ENCODE measurements at regions not wholly inside any gene's neighbourhood (a gene's known extent, or its start where the extent isn't known, plus 50 kb on each side); places are given as distances from the start of the nearest gene placed in this dataset.

DNA sequence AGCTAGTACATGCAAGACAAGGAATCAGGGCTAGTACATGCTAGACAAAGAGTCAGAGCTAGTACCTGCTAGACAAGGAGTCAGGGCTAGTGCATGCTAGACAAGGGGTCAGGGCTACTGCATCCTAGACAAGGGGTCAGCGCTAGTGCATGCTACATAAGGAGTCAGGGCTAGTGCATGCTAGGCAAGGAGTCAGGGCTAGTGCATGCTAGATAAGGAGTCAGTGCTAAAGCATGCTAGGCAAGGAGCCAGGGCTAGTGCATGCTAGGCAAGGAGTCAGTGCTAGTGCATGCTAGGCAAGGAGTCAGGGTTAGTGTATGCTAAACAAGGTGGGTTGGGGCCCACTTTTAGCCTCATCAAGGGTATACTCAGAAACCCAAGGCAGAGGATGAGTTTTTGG, 90.1 kb upstream of the FAM136A start:
- Mint-ChIP-seq H3K9me3 (ENCODE audit: unreplicated experiment) (peaks cover 2% of the 10 kb centered on the region), H3K27ac (ENCODE audit: unreplicated experiment) (no peak overlapping the region), H3K36me3 (ENCODE audit: low read depth, unreplicated experiment) (no peaks in the 10 kb centered on the region), H3K27me3 (ENCODE audit: low read depth, unreplicated experiment) (peaks cover 19% of the 10 kb centered on the region), H3K4me1 (ENCODE audit: low read depth, unreplicated experiment) (no peaks in the 10 kb centered on the region), H3K4me3 (ENCODE audit: unreplicated experiment) (no peak overlapping the region)
- DNase-seq (ENCODE audit: low read depth), result no peak
- no peak for FAIRE-seq
- Histone ChIP-seq H3K27me3 (ENCODE audit: insufficient read depth, low read length) (peaks cover 8% of the 10 kb centered on the region), H2AFZ (ENCODE audit: low read depth, low read length) (no peak overlapping the region), H3K4me3 (ENCODE audit: insufficient read depth, low read depth, low read length) (no peak overlapping the region), H3K4me2 (ENCODE audit: low read length) (no peak overlapping the region), H3K4me1 (ENCODE audit: insufficient read depth, low read length) (no peaks in the 10 kb centered on the region), H3K9me3 (ENCODE audit: insufficient read depth, low read depth, low read length) (no peaks in the 10 kb centered on the region), H4K20me1 (ENCODE audit: insufficient read depth, low read length) (no peaks in the 10 kb centered on the region), H3K36me3 (ENCODE audit: insufficient read depth, low read length) (no peaks in the 10 kb centered on the region), H3K79me2 (ENCODE audit: insufficient read depth, low read length) (no peaks in the 10 kb centered on the region), H3K9ac (ENCODE audit: low read length) (no peak overlapping the region), H3K27ac (ENCODE audit: low read depth, low read length) (no peak overlapping the region)
- TF ChIP-seq EZH2 (IDR thresholded peaks at IDR 0.05; ENCODE audit: insufficient read depth, low read length), result no peak
- TF ChIP-seq, protein P1, sequence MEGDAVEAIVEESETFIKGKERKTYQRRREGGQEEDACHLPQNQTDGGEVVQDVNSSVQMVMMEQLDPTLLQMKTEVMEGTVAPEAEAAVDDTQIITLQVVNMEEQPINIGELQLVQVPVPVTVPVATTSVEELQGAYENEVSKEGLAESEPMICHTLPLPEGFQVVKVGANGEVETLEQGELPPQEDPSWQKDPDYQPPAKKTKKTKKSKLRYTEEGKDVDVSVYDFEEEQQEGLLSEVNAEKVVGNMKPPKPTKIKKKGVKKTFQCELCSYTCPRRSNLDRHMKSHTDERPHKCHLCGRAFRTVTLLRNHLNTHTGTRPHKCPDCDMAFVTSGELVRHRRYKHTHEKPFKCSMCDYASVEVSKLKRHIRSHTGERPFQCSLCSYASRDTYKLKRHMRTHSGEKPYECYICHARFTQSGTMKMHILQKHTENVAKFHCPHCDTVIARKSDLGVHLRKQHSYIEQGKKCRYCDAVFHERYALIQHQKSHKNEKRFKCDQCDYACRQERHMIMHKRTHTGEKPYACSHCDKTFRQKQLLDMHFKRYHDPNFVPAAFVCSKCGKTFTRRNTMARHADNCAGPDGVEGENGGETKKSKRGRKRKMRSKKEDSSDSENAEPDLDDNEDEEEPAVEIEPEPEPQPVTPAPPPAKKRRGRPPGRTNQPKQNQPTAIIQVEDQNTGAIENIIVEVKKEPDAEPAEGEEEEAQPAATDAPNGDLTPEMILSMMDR (IDR thresholded peaks at IDR 0.05; ENCODE audit: insufficient read depth, low read depth, low read length), result no peak

DNA sequence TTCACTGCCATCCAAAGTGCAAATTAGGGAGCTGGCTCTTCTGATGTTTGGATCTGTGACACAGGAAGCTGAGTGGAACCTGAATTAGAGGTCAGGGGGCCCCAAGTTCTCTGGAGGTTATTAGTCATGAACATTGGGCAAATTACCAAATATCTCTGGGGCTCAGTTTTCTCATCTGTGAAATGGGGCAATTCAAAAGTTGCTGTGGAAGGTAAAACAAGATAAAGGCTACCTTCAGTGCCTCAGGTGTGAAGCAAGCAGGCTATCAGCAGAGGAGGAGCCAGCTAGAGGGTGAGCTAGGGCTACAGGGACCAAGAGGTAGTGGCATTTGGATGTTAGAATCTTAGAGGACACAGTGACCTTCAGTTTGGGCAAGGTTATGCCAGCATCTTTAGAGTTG, 89.4 kb upstream of the FAM136A start:
- Histone ChIP-seq H3K27me3 (ENCODE audit: insufficient read depth, low read length) (peaks cover 8% of the 10 kb centered on the region), H3K27ac (ENCODE audit: low read depth, low read length) (no peak overlapping the region), H3K9me3 (ENCODE audit: insufficient read depth, low read depth, low read length) (no peaks in the 10 kb centered on the region), H3K4me3 (ENCODE audit: insufficient read depth, low read depth, low read length) (no peak overlapping the region), H3K36me3 (ENCODE audit: insufficient read depth, low read length) (no peaks in the 10 kb centered on the region), H3K4me2 (ENCODE audit: low read length) (no peak overlapping the region), H3K9ac (ENCODE audit: low read length) (no peak overlapping the region), H3K4me1 (ENCODE audit: insufficient read depth, low read length) (no peaks in the 10 kb centered on the region), H3K79me2 (ENCODE audit: insufficient read depth, low read length) (no peaks in the 10 kb centered on the region), H2AFZ (ENCODE audit: low read depth, low read length) (no peak overlapping the region), H4K20me1 (ENCODE audit: insufficient read depth, low read length) (no peaks in the 10 kb centered on the region)
- no peaks in the 10 kb centered on the region for H3K36me3 Mint-ChIP-seq (ENCODE audit: low read depth, unreplicated experiment)
- TF ChIP-seq, protein P1 (IDR thresholded peaks at IDR 0.05; ENCODE audit: insufficient read depth, low read depth, low read length), result no peak
- no peak for TF ChIP-seq EZH2 (IDR thresholded peaks at IDR 0.05; ENCODE audit: insufficient read depth, low read length)
- peaks cover 22% of the 10 kb centered on the region for H3K27me3 Mint-ChIP-seq (ENCODE audit: low read depth, unreplicated experiment)
- FAIRE-seq, result no peak
- no peaks in the 10 kb centered on the region for H3K4me1 Mint-ChIP-seq (ENCODE audit: low read depth, unreplicated experiment)
- DNase-seq (ENCODE audit: low read depth), result no peak
- H3K4me3 Mint-ChIP-seq (ENCODE audit: unreplicated experiment), result no peak overlapping the region
- no peak overlapping the region for H3K27ac Mint-ChIP-seq (ENCODE audit: unreplicated experiment)
- H3K9me3 Mint-ChIP-seq (ENCODE audit: unreplicated experiment), result peaks cover 2% of the 10 kb centered on the region

DNA sequence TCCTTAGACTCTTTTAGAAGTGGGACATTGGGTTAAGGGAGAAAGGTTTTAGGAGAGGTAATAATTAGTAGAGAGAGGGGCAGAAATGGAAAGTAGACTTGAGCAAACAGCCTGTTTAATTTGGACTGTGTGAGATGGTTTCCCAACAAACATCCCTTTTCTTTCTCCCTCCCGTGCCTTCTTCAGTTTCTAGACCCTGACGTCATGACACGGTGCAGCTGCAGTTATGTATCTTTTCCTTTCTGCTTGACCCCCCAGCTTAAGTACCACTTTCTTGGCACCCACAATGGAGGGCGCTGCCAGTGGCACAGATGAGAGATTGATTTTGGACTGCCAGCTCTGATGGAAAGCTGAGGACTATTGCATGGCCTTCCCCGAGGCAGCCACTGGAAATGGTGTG, 86.9 kb upstream of the FAM136A start:
- Histone ChIP-seq H3K79me2 (ENCODE audit: insufficient read depth, low read length) (no peaks in the 10 kb centered on the region), H3K4me3 (ENCODE audit: insufficient read depth, low read depth, low read length) (no peak overlapping the region), H3K36me3 (ENCODE audit: insufficient read depth, low read length) (no peaks in the 10 kb centered on the region), H3K4me2 (ENCODE audit: low read length) (no peak overlapping the region), H3K27ac (ENCODE audit: low read depth, low read length) (no peak overlapping the region), H3K9me3 (ENCODE audit: insufficient read depth, low read depth, low read length) (no peaks in the 10 kb centered on the region), H3K4me1 (ENCODE audit: insufficient read depth, low read length) (no peaks in the 10 kb centered on the region), H3K9ac (ENCODE audit: low read length) (no peak overlapping the region), H3K27me3 (ENCODE audit: insufficient read depth, low read length) (peaks cover 3% of the 10 kb centered on the region), H4K20me1 (ENCODE audit: insufficient read depth, low read length) (no peaks in the 10 kb centered on the region), H2AFZ (ENCODE audit: low read depth, low read length) (no peak overlapping the region)
- no peak for FAIRE-seq
- Mint-ChIP-seq H3K4me1 (ENCODE audit: low read depth, unreplicated experiment) (no peaks in the 10 kb centered on the region), H3K36me3 (ENCODE audit: low read depth, unreplicated experiment) (no peaks in the 10 kb centered on the region), H3K4me3 (ENCODE audit: unreplicated experiment) (no peak overlapping the region), H3K9me3 (ENCODE audit: unreplicated experiment) (no peaks in the 10 kb centered on the region), H3K27ac (ENCODE audit: unreplicated experiment) (no peak overlapping the region), H3K27me3 (ENCODE audit: low read depth, unreplicated experiment) (peaks cover 13% of the 10 kb centered on the region)
- DNase-seq (ENCODE audit: low read depth), result no peak
- no peak for TF ChIP-seq EZH2 (IDR thresholded peaks at IDR 0.05; ENCODE audit: insufficient read depth, low read length)
- TF ChIP-seq, protein P1 (IDR thresholded peaks at IDR 0.05; ENCODE audit: insufficient read depth, low read depth, low read length), result no peak

Data from astrocyte (in vitro differentiated cells and primary cell).